Activated naive CD4-positive, alpha-beta T cell treated with anti-CD3 and anti-CD28 coated beads, Interleukin-2, amount 50 U/mL, for 24 hours (primary cell): ENCODE measurements at regions not wholly inside any gene's neighbourhood (a gene's known extent, or its start where the extent isn't known, plus 50 kb on each side); places are given as distances from the start of the nearest gene placed in this dataset.

Experiments
- H3K27ac Mint-ChIP-seq: one replicate; pipeline ENCODE4 v1.8.0; 2021; ENCODE audit warnings: mild to moderate bottlenecking, mixed read lengths
- H3K27me3 Mint-ChIP-seq: one replicate; pipeline ENCODE4 v1.8.0; 2021; ENCODE audit warnings: mixed read lengths
- H3K36me3 Mint-ChIP-seq: one replicate; pipeline ENCODE4 v1.8.0; 2021; ENCODE audit warnings: mixed read lengths
- H3K4me1 Mint-ChIP-seq: one replicate; pipeline ENCODE4 v1.8.0; 2021; ENCODE audit warnings: mixed read lengths
- H3K4me3 Mint-ChIP-seq: one replicate; pipeline ENCODE4 v1.8.0; 2021; ENCODE audit warnings: mild to moderate bottlenecking, mixed read lengths
- H3K9me3 Mint-ChIP-seq: one replicate; pipeline ENCODE4 v1.8.0; 2021; ENCODE audit warnings: mixed read lengths

GRCh38 chr15:36208868-36209582 is 370.4 kb upstream of the CDIN1 start:
- Mint-ChIP-seq H3K4me1 (no peaks in the 10 kb centered on the region), H3K9me3 (peaks cover 9% of the 10 kb centered on the region), H3K4me3 (no peak overlapping the region), H3K27ac (no peak overlapping the region), H3K27me3 (no peaks in the 10 kb centered on the region), H3K36me3 (no peaks in the 10 kb centered on the region)

GRCh38 chr15:36210426-36210825 is 369.0 kb upstream of the CDIN1 start:
- no peak overlapping the region for H3K27ac Mint-ChIP-seq
- peaks cover 11% of the 10 kb centered on the region for H3K9me3 Mint-ChIP-seq
- no peaks in the 10 kb centered on the region for H3K27me3 Mint-ChIP-seq
- H3K36me3 Mint-ChIP-seq: no peaks in the 10 kb centered on the region
- no peaks in the 10 kb centered on the region for H3K4me1 Mint-ChIP-seq
- H3K4me3 Mint-ChIP-seq: no peak overlapping the region

- Mint-ChIP-seq H3K9me3 (peaks cover 12% of the 10 kb centered on the region), H3K4me1 (no peaks in the 10 kb centered on the region), H3K27me3 (no peaks in the 10 kb centered on the region), H3K27ac (no peak overlapping the region), H3K4me3 (no peak overlapping the region), H3K36me3 (no peaks in the 10 kb centered on the region)
Observed at GRCh38 chr15:36218322-36218721, 361.1 kb upstream of the CDIN1 start.

GRCh38 chr15:36218991-36219390 is 360.4 kb upstream of the CDIN1 start:
- Mint-ChIP-seq H3K4me3 (no peak overlapping the region), H3K27ac (no peak overlapping the region), H3K27me3 (peaks cover 4% of the 10 kb centered on the region), H3K36me3 (no peaks in the 10 kb centered on the region), H3K9me3 (peaks cover 7% of the 10 kb centered on the region), H3K4me1 (no peaks in the 10 kb centered on the region)

GRCh38 chr15:36221992-36222391 is 357.4 kb upstream of the CDIN1 start:
- peaks cover 6% of the 10 kb centered on the region for H3K9me3 Mint-ChIP-seq
- H3K36me3 Mint-ChIP-seq: no peaks in the 10 kb centered on the region
- H3K27ac Mint-ChIP-seq: no peak overlapping the region
- H3K27me3 Mint-ChIP-seq: peaks cover 4% of the 10 kb centered on the region
- H3K4me3 Mint-ChIP-seq: no peak overlapping the region
- H3K4me1 Mint-ChIP-seq: no peaks in the 10 kb centered on the region

- H3K27me3 Mint-ChIP-seq: no peaks in the 10 kb centered on the region
- no peaks in the 10 kb centered on the region for H3K4me1 Mint-ChIP-seq
Observed at GRCh38 chr15:36230776-36231175, 348.6 kb upstream of the CDIN1 start.

GRCh38 chr15:36232491-36232890 is 346.9 kb upstream of the CDIN1 start:
- no peaks in the 10 kb centered on the region for H3K36me3 Mint-ChIP-seq
- peaks cover 4% of the 10 kb centered on the region for H3K9me3 Mint-ChIP-seq

More at GRCh38 chr15:36230776-36231175, 348.6 kb upstream of the CDIN1 start:
- Mint-ChIP-seq H3K27ac (no peak overlapping the region), H3K36me3 (no peaks in the 10 kb centered on the region), H3K4me3 (no peak overlapping the region), H3K9me3 (peaks cover 4% of the 10 kb centered on the region)

GRCh38 chr15:36234743-36235142 is 344.7 kb upstream of the CDIN1 start:
- Mint-ChIP-seq H3K36me3 (no peaks in the 10 kb centered on the region), H3K4me1 (no peaks in the 10 kb centered on the region), H3K27me3 (no peaks in the 10 kb centered on the region), H3K9me3 (peaks cover 4% of the 10 kb centered on the region), H3K27ac (no peak overlapping the region), H3K4me3 (no peak overlapping the region)

More at GRCh38 chr15:36232491-36232890, 346.9 kb upstream of the CDIN1 start:
- Mint-ChIP-seq H3K4me3 (no peak overlapping the region), H3K27me3 (no peaks in the 10 kb centered on the region), H3K27ac (no peak overlapping the region), H3K4me1 (no peaks in the 10 kb centered on the region)

GRCh38 chr15:36235173-36235572 is 344.3 kb upstream of the CDIN1 start:
- H3K36me3 Mint-ChIP-seq: no peaks in the 10 kb centered on the region
- no peak overlapping the region for H3K4me3 Mint-ChIP-seq
- no peaks in the 10 kb centered on the region for H3K27me3 Mint-ChIP-seq
- H3K4me1 Mint-ChIP-seq: no peaks in the 10 kb centered on the region
- no peak overlapping the region for H3K27ac Mint-ChIP-seq
- H3K9me3 Mint-ChIP-seq: peaks cover 4% of the 10 kb centered on the region

- Mint-ChIP-seq H3K4me3 (no peak overlapping the region), H3K27ac (no peak overlapping the region), H3K4me1 (no peaks in the 10 kb centered on the region), H3K36me3 (no peaks in the 10 kb centered on the region), H3K27me3 (no peaks in the 10 kb centered on the region), H3K9me3 (no peaks in the 10 kb centered on the region)
Observed at GRCh38 chr15:36239509-36239908, 339.9 kb upstream of the CDIN1 start.

- H3K9me3 Mint-ChIP-seq: peaks cover under 1% of the 10 kb centered on the region
- no peaks in the 10 kb centered on the region for H3K27me3 Mint-ChIP-seq
- H3K36me3 Mint-ChIP-seq: peaks cover under 1% of the 10 kb centered on the region
- no peaks in the 10 kb centered on the region for H3K4me1 Mint-ChIP-seq
- no peak overlapping the region for H3K27ac Mint-ChIP-seq
- no peak overlapping the region for H3K4me3 Mint-ChIP-seq
Observed at GRCh38 chr15:36251450-36251849, 328.0 kb upstream of the CDIN1 start.

GRCh38 chr15:36252146-36252711 is 327.2 kb upstream of the CDIN1 start:
- no peaks in the 10 kb centered on the region for H3K4me1 Mint-ChIP-seq
- no peak overlapping the region for H3K4me3 Mint-ChIP-seq
- H3K36me3 Mint-ChIP-seq: no peaks in the 10 kb centered on the region
- no peaks in the 10 kb centered on the region for H3K27me3 Mint-ChIP-seq
- H3K27ac Mint-ChIP-seq: no peak overlapping the region
- H3K9me3 Mint-ChIP-seq: no peaks in the 10 kb centered on the region

GRCh38 chr15:36254426-36254825 is 325.0 kb upstream of the CDIN1 start:
- Mint-ChIP-seq H3K9me3 (no peaks in the 10 kb centered on the region), H3K27me3 (no peaks in the 10 kb centered on the region), H3K4me1 (no peaks in the 10 kb centered on the region), H3K27ac (no peak overlapping the region), H3K36me3 (no peaks in the 10 kb centered on the region), H3K4me3 (no peak overlapping the region)

GRCh38 chr15:36256404-36256807 is 323.0 kb upstream of the CDIN1 start:
- Mint-ChIP-seq H3K9me3 (no peaks in the 10 kb centered on the region), H3K27ac (no peak overlapping the region)

GRCh38 chr15:36263666-36264065 is 315.8 kb upstream of the CDIN1 start:
- Mint-ChIP-seq H3K36me3 (no peaks in the 10 kb centered on the region), H3K9me3 (no peaks in the 10 kb centered on the region), H3K27ac (no peak overlapping the region), H3K27me3 (no peaks in the 10 kb centered on the region), H3K4me3 (no peak overlapping the region), H3K4me1 (no peaks in the 10 kb centered on the region)

More at GRCh38 chr15:36256404-36256807, 323.0 kb upstream of the CDIN1 start:
- no peaks in the 10 kb centered on the region for H3K27me3 Mint-ChIP-seq
- no peak overlapping the region for H3K4me3 Mint-ChIP-seq
- no peaks in the 10 kb centered on the region for H3K36me3 Mint-ChIP-seq
- H3K4me1 Mint-ChIP-seq: no peaks in the 10 kb centered on the region

- Mint-ChIP-seq H3K27ac (no peak overlapping the region), H3K27me3 (no peaks in the 10 kb centered on the region), H3K36me3 (no peaks in the 10 kb centered on the region), H3K9me3 (no peaks in the 10 kb centered on the region), H3K4me3 (no peak overlapping the region), H3K4me1 (no peaks in the 10 kb centered on the region)
Observed at GRCh38 chr15:36265422-36265821, 314.0 kb upstream of the CDIN1 start.
